G401.6 (cell line): ENCODE measurements at regions not wholly inside any gene's neighbourhood (a gene's known extent, or its start where the extent isn't known, plus 50 kb on each side); places are given as distances from the start of the nearest gene placed in this dataset.
"Not testable (repeated sequence)": the region's sequence is repeated elsewhere in the genome, so short reads cannot be mapped to it uniquely, and the experiment has no call there.

Source experiments
- FAIRE-seq: peaks from 2 replicates; lab custom pipeline; 2012; peaks lifted over from hg19 to GRCh38; lab: Jason Lieb, UNC

DNA sequence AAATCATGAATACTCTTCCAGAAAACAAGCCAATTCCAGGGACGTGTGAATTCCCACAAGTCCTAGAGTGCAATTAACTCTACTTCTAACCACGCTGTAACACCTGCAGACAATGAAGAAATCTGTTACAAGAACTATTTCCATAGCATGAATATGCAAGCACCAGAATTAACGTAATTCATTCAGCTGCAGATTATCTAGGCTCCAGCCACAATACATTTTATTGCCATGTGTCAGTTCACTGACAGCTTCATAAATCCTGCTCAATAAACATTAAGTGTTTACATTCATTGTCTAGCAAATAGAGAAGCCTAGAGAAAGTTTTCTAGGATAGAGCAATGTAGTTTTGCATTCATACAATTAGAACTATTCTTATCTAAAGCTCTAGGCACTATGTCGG is 1348.5 kb downstream of the GRIK2 start:
- FAIRE-seq: no peak

DNA sequence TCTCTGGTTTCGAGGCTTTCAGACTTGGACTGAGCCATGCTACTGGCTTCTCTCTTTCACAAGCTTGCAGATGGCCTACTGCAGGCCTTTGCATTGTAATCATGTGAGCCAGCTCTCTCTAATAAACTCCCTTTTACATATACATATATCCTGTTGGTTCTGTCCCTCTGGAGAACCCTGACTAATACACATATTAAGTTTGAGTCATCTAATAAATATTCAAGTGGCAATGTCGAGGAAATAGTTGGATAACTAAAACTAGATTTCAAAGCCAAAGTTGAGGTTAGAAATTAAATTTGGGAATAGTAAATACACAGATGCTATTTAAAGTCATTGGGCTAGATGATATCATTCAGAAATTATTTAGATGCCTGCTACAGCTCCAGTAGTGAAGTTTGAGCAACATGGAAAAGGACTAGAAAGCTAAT is 1343.4 kb downstream of the GRIK2 start:
- no peak for FAIRE-seq

DNA sequence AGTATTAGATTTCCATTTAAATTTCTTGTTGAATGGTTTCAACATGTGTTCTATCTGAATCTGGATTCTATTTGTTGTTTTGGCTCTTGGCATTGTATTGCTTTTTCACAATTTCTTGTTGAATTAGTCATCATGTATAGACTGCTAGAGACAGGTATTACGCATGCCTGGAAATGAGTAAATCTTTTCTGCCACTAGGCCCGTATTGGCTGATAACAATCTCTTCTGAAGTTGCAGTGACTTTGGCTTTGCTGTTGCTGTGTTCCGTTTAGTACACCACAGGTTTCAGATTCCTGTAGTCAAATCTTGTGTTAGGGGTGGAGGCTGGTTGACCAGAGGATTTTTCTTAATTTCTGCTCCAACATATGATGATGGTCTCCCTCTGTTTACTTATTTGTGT is 1339.4 kb downstream of the GRIK2 start:
- no peak for FAIRE-seq

DNA sequence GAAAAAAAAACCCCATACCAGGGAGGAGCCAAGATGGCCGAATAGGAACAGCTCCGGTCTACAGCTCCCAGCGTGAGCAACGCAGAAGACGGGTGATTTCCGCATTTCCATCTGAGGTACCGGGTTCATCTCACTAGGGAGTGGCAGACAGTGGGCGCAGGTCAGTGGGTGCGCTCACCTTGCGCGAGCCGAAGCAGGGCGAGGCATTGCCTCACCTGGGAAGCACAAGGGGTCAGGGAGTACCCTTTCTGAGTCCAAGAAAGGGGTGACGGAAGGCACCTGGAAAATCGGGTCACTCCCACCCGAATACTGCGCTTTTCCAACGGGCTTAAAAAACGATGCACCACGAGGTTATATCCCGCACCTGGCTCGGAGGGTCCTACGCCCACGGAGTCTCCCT is 1328.6 kb downstream of the GRIK2 start:
- not testable (repeated sequence) for FAIRE-seq

DNA sequence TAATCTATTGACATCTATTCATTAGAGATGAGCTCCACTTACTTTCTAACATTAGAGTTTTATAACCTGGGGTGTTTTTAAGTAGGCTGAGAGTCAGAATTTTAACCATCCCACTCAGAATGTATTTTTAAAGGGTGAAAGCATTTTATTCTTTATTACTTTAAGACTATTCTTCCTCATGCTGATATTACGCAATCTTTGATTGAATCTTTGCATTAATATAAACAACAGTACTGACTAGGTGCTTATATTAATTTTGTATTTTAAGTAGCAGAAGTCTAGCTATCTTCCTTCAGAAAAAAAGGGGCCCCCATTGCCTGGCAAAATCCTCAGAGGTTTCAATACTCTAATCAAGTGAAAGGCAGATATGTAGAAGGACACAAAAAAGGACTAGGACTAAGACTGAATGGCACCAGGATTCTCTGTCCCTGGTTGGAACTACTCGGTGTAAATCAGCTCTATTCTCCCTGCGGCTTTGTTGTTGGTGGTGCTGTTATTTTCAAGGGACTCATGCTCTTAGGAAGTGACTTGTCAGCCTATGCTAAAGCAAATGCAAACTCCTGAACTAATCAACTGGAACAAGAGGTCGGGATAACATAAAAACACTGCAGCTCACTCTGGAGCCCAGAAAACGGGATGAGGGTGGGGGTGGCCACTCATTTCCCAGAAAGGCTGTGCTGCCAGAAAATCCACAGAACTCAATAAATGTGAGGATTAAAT is 1324.4 kb downstream of the GRIK2 start:
- FAIRE-seq: no peak

DNA sequence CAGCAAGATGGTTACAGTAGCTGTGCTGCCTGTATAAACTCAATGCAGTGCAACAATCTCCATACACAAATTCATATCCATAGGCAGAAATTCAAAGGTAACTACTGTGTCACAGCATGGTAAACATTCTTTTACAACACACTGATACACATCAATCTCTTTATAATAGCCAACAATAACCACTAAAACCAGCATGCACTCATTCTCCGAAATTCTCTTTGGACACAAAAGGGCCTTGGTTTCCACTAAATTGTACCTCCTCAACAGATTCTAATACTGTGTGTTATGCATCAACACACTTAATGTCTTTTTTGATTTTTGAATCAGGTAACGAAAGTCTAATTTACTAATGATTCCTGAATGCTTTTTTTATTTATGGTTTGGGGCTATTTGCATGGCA is 1323.7 kb downstream of the GRIK2 start:
- FAIRE-seq: no peak

DNA sequence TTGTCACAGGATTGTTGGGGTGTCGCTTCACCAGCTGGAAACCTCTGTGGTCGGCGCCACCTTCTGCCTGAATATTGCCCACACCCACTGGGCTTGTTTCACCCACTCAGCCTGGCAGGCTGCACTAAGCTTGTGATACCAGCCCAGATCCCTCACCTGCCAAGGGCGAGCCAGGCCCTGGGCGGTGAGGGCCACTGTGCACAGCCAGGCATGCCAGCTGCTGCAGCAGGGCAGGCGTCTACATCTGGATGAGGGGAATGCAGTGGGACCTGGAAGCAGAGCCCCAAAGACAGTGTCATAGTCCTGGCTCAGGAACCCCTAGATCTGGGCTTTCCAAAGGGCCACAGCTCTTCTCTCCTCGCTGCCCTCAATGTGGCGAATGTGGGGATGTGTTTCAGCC is 1307.5 kb downstream of the GRIK2 start:
- FAIRE-seq: no peak

DNA sequence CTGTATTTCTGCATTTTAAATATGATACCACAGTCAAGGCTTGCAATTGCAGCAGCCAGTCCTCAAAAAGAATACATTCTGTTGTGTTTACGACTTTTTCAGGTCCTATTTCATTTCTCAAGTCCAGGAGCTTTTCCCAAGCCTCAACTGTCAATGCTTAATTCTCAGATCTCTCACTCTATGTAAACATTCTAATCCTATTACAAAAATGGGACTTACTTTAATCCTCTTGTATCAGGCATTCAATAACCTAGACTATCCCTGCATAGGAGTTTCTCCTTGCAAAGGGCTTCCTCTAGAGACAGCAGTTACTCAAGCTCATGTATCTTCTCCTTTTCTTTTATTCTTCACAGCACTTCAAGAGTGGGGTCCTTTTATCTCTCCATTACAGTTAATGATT is 1293.0 kb downstream of the GRIK2 start:
- no peak for FAIRE-seq

DNA sequence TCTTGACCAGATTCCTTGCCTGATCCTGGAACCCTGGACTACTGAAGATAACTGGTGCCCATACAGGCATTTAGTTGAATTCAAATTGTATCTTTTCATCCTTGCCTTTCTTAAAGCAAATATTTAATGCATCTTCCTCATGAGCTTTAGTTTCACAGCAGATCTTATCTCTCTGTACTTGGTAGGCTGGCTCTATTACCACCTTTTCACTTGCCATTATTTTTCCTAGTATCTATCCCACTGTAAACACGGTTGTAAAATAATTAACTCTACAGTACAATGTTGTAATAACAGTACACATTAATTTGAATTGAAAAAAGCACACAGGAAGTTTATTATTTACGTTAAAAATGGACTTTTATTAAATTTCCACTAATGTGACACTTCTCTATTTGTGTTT is 1286.9 kb downstream of the GRIK2 start:
- FAIRE-seq: no peak

DNA sequence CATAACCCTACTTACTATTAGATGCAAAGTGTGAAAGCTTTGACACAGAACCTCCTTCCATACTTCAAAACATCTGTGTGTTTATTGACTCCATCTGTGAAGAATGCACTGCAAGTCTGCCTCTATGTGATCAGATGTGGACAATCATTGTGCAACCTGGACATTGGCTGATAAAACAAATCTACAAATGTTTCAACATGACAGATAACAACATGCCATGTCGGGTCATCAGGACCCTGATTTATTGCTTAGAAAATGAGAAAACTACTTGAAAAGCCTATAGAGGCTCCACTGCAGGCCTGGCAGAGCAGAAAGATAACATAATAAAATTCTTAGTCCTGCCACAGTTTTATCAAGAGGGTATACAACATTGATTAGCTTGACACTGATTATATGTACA is 1286.4 kb downstream of the GRIK2 start:
- no peak for FAIRE-seq

DNA sequence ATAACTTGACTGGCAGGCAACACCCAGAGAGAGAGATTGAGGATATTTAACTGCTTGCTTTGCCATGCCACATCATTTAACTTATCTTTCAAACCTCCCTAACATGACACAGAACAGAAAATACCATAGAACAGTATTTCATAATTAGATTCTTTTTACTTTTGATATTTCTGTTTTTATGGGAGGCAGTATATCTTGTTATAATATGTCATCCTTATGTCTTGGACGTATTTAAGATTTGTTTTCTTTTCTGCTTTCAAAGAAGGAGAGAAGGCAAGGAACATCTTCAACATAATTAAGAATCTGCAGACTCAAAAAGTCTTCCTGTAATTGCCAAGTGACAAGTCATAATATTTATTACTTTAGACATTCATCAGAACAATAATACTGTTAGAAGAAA is 1283.7 kb downstream of the GRIK2 start:
- no peak for FAIRE-seq

DNA sequence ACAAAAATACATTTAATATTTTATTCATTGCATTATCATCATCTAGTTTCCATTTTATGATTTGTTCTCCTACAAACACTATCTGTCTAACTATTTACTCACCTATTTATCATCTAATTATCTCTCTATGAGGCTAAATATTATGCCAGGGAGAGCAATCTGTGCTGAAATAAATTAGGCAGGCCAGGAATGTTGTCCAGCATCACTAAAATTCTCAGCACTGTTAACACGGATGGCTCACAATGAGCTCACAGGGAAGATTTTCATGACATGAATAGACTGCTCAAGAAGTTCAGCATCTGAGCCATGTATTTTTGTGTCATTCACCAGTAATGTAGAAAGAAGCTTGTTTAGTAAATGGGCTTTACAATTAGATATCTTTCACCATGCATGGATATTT is 1277.2 kb downstream of the GRIK2 start:
- no peak for FAIRE-seq

DNA sequence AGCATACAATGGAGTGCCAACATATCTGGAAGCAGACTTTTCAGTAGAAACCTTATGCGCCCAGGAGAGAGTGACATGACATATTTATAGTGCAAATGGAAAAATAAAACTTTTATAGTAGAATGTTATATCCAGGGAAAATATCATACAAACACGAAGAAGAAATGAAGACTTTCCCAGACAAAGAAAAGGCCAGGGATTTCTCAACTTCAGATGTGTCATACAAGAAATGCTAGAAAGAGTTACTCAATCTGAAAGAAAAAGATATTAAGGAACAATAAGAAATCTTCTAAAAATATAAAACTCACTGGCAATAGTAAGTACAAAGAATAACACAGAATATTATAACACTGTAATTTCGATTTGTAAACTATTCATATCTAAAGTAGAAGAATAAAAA is 1269.3 kb downstream of the GRIK2 start:
- FAIRE-seq: peak; percentile 6

DNA sequence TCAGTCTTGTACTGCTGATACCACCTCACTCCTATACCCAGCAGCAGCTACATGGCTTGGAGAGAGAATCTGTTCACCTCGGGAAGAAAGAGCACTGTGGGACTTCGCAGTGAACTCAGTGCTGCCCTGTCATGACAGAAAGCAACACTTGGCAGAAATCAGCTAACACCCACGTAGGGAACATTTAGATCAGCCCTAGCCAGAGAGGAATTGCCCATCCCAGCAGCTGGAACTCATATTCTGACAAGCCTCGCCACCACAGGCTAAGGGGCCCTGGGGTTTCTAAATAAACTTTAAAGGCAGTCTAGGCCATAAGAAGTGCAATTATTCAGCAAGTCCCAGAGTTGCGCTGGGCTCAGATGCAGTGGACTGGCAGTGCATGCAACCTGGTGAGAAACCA is 1266.8 kb downstream of the GRIK2 start:
- FAIRE-seq: no peak

DNA sequence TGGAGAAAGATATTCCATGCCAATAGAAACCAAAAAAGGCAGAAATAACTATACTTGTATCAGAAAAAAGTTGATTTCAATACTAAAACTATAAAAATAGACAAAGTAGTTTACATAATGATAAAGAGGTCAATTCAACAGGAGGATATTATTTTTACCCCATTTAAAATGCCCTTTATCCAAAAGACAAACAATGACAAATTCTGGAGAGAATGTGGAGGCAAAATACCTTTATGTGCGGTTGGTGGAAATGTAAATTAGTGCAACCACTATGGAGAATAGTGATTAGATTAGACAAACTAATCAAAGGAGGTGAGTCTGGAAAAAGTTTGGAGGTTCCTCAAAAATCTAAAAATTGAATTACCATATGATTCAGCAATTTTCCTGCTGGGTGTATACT is 1262.3 kb downstream of the GRIK2 start:
- FAIRE-seq: no peak

DNA sequence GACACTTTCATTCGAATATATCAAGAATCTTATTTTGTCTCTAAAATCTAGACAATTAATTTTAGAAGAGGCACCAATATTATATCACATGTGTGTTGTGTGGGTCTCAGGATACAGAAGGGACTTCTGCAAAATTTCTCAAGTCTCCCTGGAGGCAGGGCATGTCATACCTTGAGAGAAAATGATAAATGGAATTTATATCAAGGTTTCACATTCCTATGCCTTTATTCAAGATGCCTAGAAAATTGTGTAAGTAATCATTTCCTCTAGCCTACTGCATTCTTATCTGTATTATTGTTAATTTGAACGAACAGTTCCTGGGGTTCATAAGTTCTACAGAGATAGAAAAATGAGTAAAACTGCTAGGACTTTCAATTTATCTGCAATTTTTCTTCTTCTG is 1247.9 kb downstream of the GRIK2 start:
- FAIRE-seq: no peak

DNA sequence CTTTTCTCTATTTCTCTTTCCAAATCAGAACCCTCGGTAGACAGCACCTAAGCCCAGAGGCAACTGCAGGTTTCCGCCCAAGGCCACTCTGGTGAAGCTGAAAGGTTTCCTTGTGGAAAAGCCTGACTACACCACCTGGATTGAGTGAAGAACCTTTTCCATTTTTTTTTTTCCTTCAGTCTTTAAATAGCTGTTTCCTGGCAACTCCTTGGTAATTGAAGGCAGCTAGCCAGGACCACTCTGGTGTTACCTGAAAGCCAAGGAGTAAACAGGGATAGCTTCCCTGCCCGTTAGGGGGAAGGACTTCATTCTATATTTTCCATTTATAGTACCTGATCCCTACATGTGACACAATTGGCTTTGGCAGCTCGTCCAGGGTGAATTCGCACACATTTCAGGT is 1238.4 kb downstream of the GRIK2 start:
- no peak for FAIRE-seq

DNA sequence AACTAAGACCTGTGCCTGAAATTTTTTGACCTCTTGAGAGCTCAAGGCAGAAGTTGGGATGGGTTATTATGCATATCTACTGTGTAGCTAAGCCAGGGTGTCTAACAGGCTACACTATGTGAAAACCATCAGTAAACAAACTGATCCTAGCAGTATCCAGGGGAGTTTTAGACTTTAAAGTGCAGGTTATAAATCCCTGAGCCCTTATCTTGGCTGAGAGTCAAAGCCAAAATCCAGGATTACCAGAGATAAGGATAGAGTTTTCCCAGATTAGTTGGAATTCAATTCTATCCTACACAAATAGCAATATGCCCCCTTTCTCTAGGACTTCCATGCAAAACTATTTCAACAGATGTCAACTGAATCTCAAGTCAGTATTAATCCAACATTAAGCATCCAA is 1229.7 kb downstream of the GRIK2 start:
- no peak for FAIRE-seq

DNA sequence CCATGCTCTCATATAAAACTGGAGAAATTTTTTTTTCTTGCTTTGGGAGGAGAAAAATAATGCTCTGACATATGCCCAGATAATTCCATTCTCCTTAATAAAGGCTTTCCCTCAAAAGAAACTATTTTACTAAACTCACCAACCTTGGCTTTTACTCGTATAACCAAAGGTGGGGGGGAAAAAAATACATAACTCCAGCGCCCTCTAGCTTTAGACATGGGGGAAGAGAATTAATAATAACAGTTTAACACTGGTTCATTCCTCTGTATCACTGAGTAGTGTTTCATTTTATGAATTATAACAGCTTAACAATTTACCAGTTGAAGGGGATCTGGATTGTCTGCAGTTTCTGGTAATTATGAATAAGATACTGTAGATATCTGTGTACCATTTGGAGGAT is 1226.1 kb downstream of the GRIK2 start:
- no peak for FAIRE-seq

DNA sequence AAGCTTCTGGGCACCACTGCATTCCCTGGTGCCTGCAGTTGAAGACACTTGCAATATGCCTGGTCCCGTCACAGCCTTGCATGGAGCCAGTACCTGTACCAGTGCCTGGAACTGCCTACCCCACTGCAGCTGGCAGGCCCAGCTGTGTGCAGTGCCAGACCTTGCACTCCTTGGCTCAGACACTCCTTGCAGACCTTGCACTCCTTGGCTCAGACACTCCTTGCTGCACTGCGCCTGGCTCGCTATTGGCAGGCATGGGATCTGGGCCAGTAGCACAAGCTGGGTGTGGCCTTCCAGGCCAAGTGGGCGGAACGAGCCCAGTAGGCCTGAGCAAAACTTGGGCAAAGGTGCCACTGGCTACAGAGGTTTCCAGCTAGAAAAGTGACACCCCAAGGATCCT is 1189.1 kb downstream of the GRIK2 start:
- no peak for FAIRE-seq

DNA sequence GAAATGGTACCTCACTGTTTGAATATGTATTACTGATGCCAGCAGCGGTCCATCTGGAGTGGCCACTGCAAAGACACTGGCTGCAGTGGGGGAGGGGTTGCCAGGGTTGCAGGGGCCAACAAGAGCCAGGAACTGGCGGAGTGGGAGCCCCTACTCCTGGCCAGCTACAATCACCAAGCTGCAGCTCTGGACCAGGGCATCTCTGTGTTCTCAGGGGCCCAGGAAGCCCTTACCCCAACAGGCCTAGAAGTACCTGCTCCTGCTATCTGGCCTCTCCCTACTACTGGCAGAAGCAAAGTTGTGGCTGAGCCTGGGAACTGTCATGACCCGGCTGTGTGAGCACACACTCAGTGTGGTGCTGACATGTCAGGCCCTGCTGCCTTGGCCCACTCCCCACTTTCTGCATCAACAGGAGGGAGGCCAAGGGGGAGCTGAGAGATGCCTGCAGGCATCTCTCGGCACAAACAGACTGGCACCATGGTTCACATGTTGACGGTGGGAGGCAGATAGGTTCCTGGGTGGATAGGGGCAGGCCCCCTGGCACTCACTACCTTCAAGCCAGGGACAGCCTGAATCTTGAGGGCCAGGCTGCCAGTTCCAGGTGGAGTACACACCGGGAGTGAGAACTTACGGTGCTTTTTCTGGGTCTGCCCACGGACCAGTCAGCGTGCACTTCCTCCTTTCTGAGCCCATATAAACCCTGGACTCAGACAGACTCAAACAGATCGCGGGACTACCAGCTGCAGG is 1188.0 kb downstream of the GRIK2 start:
- no peak for FAIRE-seq

DNA sequence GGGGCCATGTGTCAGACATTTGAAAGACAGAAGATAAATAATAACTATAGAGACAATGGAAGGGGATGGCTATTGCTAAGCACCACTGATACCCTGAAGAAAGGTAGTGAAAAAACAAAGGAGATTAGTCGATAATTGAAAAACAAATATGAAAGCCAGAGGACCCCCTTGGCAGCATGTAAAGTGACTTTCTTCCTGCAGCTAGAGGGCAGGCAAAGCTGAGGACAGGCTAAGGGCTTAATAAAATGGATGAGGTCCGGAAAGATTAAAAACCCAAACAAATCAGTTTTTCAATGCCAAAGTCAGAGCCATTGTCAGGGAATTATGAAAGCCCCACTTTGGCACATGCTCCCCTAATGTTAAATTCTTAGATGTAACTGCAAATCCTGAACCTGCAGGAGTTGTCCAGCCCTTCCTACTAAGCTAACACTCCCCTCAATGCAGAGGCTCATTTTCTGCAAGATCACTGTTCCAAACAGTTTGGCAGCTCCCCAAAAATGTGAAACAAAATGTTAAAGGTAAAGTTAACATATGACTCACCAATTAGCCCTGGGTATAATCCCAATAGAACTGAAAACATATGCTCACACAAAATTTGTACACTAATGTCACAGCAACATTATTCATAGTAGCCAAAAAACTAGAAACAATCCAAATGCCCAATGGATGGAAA is 1177.9 kb downstream of the GRIK2 start:
- no peak for FAIRE-seq

DNA sequence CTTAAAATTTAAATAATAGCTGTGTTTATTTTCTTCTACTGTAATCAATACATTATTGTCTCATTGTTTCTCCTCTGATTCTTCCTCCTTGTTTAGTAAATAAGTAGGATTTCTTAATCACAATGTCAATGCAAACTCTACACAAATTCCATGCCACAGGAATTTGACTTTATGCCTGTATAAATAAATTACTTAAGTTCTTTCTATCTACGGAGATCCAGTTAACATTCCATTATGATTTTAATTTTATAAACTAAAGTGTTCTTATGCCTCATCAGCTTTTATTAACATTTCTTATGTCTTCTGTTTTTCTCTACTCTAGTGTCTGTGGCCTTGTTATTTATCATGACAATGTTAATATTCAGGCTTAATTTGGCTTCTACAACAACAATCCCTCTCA is 1169.2 kb downstream of the GRIK2 start:
- FAIRE-seq: no peak

DNA sequence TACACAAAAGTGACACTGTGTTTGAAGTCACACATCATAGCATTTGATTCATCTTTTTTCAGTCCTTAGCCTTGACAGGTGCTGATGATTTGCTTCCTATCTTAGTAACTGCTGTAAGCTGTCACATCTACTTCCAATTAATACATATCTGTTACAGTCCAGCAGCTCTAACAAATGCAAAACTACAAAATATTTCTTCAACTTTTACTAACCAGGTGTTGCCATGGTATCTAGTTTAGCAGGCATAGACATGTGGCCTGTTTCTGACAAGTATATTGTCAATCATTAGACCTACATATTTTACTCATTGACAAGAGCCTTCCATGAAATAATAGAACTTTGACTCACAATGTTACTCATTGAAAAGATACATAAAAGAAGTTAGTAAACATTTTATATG is 1159.7 kb downstream of the GRIK2 start:
- no peak for FAIRE-seq
